Activated T-cell treated with anti-CD3 and anti-CD28 coated beads, Interleukin-2, amount 50 U/mL, for 72 hours (primary cell): ENCODE measurements at regions not wholly inside any gene's neighbourhood (a gene's known extent, or its start where the extent isn't known, plus 50 kb on each side); places are given as distances from the start of the nearest gene placed in this dataset.

Experiments used
- ATAC-seq, 2 donors: fragments of 150-1000 bp; cut with Tn5 transposase; replicated peaks in 1 of 2; 2 replicates each; pipeline ENCODE4 v1.10.0; 2021; ENCODE audit warnings: moderate library complexity in 2 of 2, mild to moderate bottlenecking in 1 of 2
- DNase-seq, 2 donors: peaks; one replicate each; pipeline ENCODE4 v3.0.0; 2021 to 2022; ENCODE audit warnings: mixed read lengths in 1 of 2
- H3K27ac Mint-ChIP-seq: one replicate; pipeline ENCODE4 v1.8.0; 2022; ENCODE audit warnings: mild to moderate bottlenecking, moderate library complexity, mixed read lengths
- H3K27me3 Mint-ChIP-seq: one replicate; pipeline ENCODE4 v1.8.0; 2022; ENCODE audit warnings: low read depth, mixed read lengths
- H3K36me3 Mint-ChIP-seq, 2 donors: one replicate each; pipeline ENCODE4 v1.8.0; 2022; ENCODE audit warnings: mixed read lengths in 2 of 2, mild to moderate bottlenecking in 1 of 2; ENCODE audit not compliant: insufficient read depth in 2 of 2
- H3K4me1 Mint-ChIP-seq: one replicate; pipeline ENCODE4 v1.8.0; 2022; ENCODE audit warnings: low read depth, mixed read lengths
- H3K4me3 Mint-ChIP-seq, 2 donors: one replicate each; pipeline ENCODE4 v1.8.0; 2022; ENCODE audit warnings: mild to moderate bottlenecking in 2 of 2, mixed read lengths in 2 of 2, moderate library complexity in 2 of 2
- H3K9me3 Mint-ChIP-seq, 2 donors: one replicate each; pipeline ENCODE4 v1.8.0; 2022; ENCODE audit warnings: mixed read lengths in 2 of 2

DNA sequence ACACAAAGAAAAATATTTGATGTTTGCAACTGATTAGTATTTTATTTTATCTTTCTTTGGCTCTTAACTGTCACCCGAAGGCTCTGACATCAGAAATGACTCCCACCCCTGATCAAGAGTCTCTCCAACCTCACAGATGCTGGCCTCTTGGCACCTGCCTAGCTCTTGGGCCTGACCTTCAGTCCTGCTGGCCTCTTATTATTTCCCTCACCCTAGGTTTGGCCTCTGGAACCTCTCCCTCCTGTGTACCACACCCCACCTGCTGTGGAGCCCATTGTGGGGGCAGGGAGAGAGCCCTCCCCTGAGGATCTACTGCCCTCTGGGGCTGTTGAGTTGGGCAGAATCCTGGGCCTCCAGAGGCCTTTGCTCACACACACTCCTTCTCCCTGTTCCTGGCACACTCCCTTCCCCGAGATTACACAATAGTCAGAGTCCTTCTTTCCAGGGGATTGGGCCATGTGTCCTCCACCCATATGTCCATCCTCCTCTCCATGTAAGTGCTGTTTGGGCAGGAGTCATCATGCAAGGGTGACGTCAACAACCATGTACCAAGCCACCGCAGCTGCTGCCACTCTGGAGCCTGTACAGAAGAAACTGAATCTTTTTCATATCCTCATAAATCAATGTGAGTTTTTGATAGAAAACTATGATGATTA, 124.3 kb downstream of the RASSF9 start:
- H3K27me3 Mint-ChIP-seq, result no peaks in the 10 kb centered on the region
- H3K9me3 Mint-ChIP-seq, result peaks cover 0 to 11% of the 10 kb centered on the region in 2 donors
- no peaks in the 10 kb centered on the region for H3K4me1 Mint-ChIP-seq
- H3K27ac Mint-ChIP-seq, result no peak overlapping the region
- no peak for DNase-seq
- no peak overlapping the region for H3K4me3 Mint-ChIP-seq
- no peaks in the 10 kb centered on the region for H3K36me3 Mint-ChIP-seq
- no peak for ATAC-seq

DNA sequence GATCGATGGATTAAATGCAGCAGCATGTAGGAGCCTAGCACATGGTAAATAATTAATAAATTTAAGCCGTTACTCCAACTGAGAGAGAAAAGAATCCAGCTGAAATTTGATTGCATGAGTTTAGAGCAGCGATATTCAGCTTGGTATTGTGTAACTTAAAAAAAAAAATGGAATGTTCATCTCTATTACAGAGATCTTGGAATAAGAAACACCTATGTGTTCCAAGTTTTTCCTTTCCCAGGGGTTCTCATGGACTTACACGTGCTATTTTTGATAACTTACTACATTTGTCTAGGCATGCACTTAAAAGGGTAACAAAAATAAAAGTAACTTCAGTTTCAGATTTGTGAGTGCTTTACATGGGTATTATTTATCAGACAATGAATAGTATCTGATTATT, 122.8 kb downstream of the RASSF9 start:
- H3K4me3 Mint-ChIP-seq, result no peak overlapping the region
- DNase-seq, result no peak
- no peaks in the 10 kb centered on the region for H3K36me3 Mint-ChIP-seq
- no peak for ATAC-seq
- no peaks in the 10 kb centered on the region for H3K27me3 Mint-ChIP-seq
- H3K4me1 Mint-ChIP-seq, result no peaks in the 10 kb centered on the region
- peaks cover 0 to 9% of the 10 kb centered on the region in 2 donors for H3K9me3 Mint-ChIP-seq
- no peak overlapping the region for H3K27ac Mint-ChIP-seq

DNA sequence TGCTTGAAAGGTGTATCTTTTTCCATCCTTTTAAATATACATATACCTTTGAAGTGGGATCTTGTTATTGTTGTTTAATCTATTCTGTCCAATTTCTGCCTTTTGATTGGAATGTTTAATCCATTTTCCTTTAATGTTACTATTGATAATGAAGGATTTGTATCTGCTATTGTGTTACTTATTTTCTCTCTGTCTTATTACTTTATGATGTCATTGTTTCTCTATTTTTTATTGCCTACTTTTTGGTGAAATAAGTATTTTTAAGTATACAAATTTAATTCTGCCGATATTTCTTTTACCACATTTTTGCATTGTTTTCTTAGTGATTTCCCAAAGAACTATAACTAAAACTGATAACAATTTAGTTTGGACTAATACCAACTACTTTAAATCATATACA, 121.8 kb downstream of the RASSF9 start:
- H3K9me3 Mint-ChIP-seq, result peaks cover 0 to 9% of the 10 kb centered on the region in 2 donors
- no peak for ATAC-seq
- no peaks in the 10 kb centered on the region for H3K27me3 Mint-ChIP-seq
- H3K4me3 Mint-ChIP-seq, result no peak overlapping the region
- no peaks in the 10 kb centered on the region for H3K4me1 Mint-ChIP-seq
- no peaks in the 10 kb centered on the region for H3K36me3 Mint-ChIP-seq
- no peak overlapping the region for H3K27ac Mint-ChIP-seq
- DNase-seq, result no peak

DNA sequence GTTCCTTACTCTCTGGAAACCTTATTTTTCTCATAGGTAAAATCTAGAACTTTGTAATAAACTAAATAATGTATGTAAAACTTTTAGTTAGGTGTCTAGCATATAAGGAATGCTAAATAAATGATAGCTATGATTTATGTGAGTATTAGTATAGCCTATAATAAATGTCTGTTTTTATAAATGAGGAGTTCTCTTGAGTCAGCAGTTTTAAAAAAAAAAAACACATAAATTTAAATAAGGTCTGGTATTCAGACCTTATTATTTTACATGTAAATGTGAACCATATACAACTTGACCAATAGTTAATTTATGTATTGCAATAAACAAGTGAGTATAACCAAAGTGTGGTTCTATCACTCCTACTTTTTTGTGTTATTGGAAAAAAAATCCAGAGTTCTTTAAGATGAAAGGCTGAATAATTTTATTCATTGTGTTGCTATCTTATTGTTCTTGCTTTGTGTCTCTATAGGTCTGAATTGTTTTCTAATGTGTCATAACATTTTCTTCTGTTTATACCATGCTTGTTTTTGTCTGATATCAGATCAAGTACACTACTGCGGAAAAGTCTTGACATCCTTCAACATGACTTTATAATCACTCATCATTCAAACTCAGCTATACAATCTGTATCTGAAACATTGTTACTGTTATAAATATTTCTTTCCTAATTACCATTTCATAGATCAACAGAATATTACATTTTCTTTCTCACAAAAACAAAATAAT, 115.7 kb downstream of the RASSF9 start:
- Mint-ChIP-seq H3K4me1 (no peaks in the 10 kb centered on the region), H3K27ac (no peak overlapping the region), H3K27me3 (no peaks in the 10 kb centered on the region), H3K36me3 (no peaks in the 10 kb centered on the region), H3K4me3 (no peak overlapping the region), H3K9me3 (peaks cover 5 to 7% of the 10 kb centered on the region in 2 donors)
- DNase-seq (no peak), ATAC-seq (no peak)

DNA sequence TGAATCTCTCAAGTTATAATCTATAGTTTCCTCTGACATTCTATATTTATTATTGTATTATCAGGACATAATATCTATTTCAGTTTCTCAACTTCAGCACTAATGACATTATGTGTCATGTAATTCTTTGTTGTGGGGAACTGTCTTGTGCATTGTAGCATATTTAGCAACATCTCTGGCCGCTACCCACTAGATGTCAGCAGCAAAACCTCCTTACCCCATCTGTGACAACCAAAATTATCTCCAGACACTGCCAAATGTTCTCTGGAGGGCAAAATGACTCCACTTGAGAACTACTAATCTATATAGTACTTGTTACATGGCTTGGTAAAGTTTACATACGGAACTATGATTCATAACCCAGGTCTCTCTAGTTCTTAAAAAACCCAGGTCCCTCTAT, 110.2 kb downstream of the RASSF9 start:
- Mint-ChIP-seq H3K27me3 (no peaks in the 10 kb centered on the region), H3K4me1 (no peaks in the 10 kb centered on the region), H3K27ac (no peak overlapping the region), H3K9me3 (peaks cover 3% of the 10 kb centered on the region in 2 donors), H3K36me3 (no peaks in the 10 kb centered on the region), H3K4me3 (no peak overlapping the region)
- no peak for ATAC-seq
- DNase-seq, result no peak

DNA sequence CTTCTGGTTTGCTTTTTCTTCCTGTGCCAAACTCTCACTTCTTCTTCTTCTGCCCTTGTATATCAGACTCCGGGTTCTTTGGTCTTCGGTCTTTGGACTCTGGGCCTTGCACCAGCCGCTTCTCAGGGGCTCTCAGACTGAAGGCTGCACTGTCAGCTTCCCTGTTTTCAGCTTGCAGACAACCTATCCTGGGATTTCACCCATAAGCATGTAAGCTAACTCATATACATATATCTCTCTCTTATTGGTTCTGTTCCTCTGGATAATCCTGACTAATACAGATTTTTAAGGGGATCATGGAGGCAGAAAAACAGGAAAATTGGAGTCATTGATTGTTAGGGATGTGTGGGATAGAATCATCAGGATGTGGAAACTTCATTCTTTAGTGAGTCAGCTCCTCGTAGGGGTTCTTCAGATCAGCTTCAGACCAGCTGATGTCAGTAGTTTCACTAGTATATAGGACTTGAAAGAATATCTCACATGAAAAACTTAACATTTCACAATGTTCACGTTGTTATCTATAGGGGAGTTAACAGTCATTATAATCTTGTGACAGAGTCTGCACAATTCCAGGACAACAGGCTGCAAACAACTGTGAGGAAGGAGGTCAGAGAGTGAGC, 102.9 kb downstream of the RASSF9 start:
- no peaks in the 10 kb centered on the region for H3K36me3 Mint-ChIP-seq
- no peak for DNase-seq
- no peak overlapping the region for H3K27ac Mint-ChIP-seq
- H3K4me3 Mint-ChIP-seq, result no peak overlapping the region
- no peaks in the 10 kb centered on the region for H3K27me3 Mint-ChIP-seq
- H3K4me1 Mint-ChIP-seq, result no peaks in the 10 kb centered on the region
- H3K9me3 Mint-ChIP-seq, result peaks cover 0 to 2% of the 10 kb centered on the region in 2 donors
- no peak for ATAC-seq

DNA sequence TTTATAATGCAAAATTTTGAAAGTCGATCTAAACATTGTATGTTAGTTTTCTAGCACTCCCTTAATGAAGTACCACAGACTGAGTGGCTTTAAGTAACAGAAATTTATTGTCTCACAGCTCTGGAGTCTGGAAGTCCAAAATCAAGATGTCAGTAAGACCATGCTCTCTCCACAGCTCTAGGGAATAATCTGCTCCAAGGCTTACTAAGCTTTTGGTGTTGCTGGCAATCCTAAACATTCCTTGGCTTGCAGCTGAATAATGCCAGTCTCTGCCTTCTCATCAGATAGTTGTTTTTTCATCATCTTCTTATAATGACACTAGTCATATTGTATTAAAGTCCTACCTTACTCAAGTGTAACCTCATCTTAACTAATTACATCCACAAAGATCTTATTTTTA, 102.2 kb downstream of the RASSF9 start:
- Mint-ChIP-seq H3K27ac (no peak overlapping the region), H3K4me1 (no peaks in the 10 kb centered on the region), H3K9me3 (no peaks in the 10 kb centered on the region), H3K4me3 (no peak overlapping the region), H3K36me3 (no peaks in the 10 kb centered on the region), H3K27me3 (no peaks in the 10 kb centered on the region)
- no peak for DNase-seq
- ATAC-seq, result no peak

DNA sequence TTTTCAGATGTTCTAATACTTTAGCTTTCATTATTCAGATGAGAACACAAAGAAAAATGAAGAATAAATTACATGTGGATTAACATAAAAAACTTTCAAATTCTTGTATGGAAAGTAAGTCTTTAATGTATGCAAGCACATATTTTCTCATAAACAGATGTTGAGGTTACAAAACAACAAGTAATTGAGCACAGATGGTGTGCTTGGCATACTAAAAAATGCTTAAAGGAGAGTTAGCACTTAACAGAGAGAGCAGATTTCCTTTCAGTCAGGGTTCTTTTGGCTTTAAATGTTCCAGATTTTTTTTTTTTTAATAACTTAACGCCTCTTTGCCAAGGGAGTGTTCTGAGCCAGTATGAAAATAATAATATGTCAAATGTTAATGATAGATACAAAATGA, 96.0 kb downstream of the RASSF9 start:
- DNase-seq (no peak), ATAC-seq (no peak)
- H3K27ac Mint-ChIP-seq, result no peak overlapping the region
- no peak overlapping the region for H3K4me3 Mint-ChIP-seq
- H3K4me1 Mint-ChIP-seq, result no peaks in the 10 kb centered on the region
- peaks cover 0 to 5% of the 10 kb centered on the region in 2 donors for H3K9me3 Mint-ChIP-seq
- H3K36me3 Mint-ChIP-seq, result no peaks in the 10 kb centered on the region
- no peaks in the 10 kb centered on the region for H3K27me3 Mint-ChIP-seq

DNA sequence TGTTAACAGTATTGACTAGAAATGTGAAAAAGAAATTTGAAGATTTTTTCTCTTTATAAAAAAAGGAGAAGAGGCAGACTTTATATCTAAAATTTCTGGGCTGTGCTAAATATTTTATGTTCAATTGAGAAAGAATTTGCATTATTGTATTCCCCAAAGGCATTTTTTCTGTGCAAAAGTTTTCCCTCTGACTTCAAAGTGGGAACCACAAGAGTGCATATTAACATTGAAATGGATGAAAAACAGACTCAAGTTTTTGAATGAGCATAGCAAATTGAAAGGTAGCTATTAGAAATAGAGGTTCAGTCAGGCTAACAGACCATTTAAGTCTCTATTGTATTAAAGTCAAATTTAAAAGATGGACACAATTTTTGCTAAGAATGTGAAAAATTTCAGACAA, 95.2 kb downstream of the RASSF9 start:
- H3K9me3 Mint-ChIP-seq, result peaks cover 0 to 5% of the 10 kb centered on the region in 2 donors
- H3K4me1 Mint-ChIP-seq, result no peaks in the 10 kb centered on the region
- no peak overlapping the region for H3K4me3 Mint-ChIP-seq
- no peak overlapping the region for H3K27ac Mint-ChIP-seq
- H3K27me3 Mint-ChIP-seq, result no peaks in the 10 kb centered on the region
- DNase-seq, result no peak
- ATAC-seq, result no peak
- no peaks in the 10 kb centered on the region for H3K36me3 Mint-ChIP-seq

DNA sequence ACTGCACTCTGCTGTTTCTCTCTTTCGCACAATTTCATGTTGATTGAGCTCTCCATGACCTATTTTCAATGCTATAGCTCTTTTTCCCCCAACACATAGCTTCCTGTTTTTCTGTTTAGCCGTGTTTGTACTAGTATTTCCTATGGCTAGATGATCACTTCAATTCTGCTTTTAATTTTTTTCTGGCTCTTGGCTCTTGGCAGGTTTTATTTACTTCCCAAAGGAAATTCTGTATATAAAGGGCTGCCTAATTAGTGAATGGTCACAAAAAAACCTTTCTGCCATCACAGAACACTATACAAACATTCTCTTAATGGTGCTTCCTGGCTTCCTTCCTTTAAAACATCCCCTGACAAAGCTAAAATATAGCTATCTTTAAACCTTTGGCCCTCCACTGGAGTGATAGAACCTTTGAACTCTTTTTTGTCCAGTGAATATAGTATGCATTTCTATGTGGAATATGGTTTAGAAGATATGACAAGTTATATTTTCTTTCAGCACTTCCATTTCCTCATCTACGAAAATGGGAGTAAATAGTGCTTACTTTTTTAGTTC, 88.2 kb downstream of the RASSF9 start:
- ATAC-seq (no peak), DNase-seq (no peak)
- Mint-ChIP-seq H3K9me3 (peaks cover 0 to 2% of the 10 kb centered on the region in 2 donors), H3K4me3 (no peak overlapping the region), H3K4me1 (no peaks in the 10 kb centered on the region), H3K27me3 (no peaks in the 10 kb centered on the region), H3K27ac (no peak overlapping the region), H3K36me3 (no peaks in the 10 kb centered on the region)
